Fibroblast of lung (primary cell): ENCODE measurements at regions not wholly inside any gene's neighbourhood (a gene's known extent, or its start where the extent isn't known, plus 50 kb on each side); places are given as distances from the start of the nearest gene placed in this dataset.

Experiments
- DNase-seq, 2 donors: peaks; one replicate each; pipeline versions ENCODE4 v3.0.0 to v3.0.0-alpha.2; 2010; ENCODE audit warnings: low read depth in 2 of 2
- H2AFZ ChIP-seq: 2 replicates; pipeline ENCODE4 v1.5.1; 2012; ENCODE audit warnings: low read length, control low read depth, inconsistent platforms
- H3K27ac ChIP-seq: 2 replicates; pipeline ENCODE4 v1.5.1; 2011; ENCODE audit warnings: low read length, control low read depth; ENCODE audit not compliant: insufficient read depth
- H3K27me3 ChIP-seq: 2 replicates; pipeline ENCODE4 v1.5.1; 2011; ENCODE audit warnings: mild to moderate bottlenecking, low read length; ENCODE audit not compliant: control insufficient read depth, insufficient read depth
- H3K36me3 ChIP-seq: 2 replicates; pipeline ENCODE4 v1.5.1; 2011; ENCODE audit warnings: low read length; ENCODE audit not compliant: control insufficient read depth, insufficient read depth
- H3K4me1 ChIP-seq: 2 replicates; pipeline ENCODE4 v1.5.1; 2011; ENCODE audit warnings: low read length; ENCODE audit not compliant: control insufficient read depth, insufficient read depth; ENCODE audit errors: extremely low read depth
- H3K4me2 ChIP-seq: 2 replicates; pipeline ENCODE4 v1.5.1; 2011; ENCODE audit warnings: low read length, control low read depth; ENCODE audit not compliant: insufficient read depth; ENCODE audit errors: extremely low read depth
- H3K4me3 ChIP-seq, 4 experiments: fragments of 200-600 bp in 1 of 4; sonication (generic) in 1 of 4; replicated peaks in 1 of 4; 2 replicates each; pipeline ENCODE4 v1.5.1; 2011 to 2016; ENCODE audit warnings: low read length in 4 of 4, low read depth in 3 of 4, mild to moderate bottlenecking in 3 of 4, control low read depth in 2 of 4, inconsistent platforms in 1 of 4, mixed read lengths in 1 of 4; ENCODE audit not compliant: insufficient read depth in 1 of 4; ENCODE audit errors: control extremely low read depth in 1 of 4
- H3K79me2 ChIP-seq: 2 replicates; pipeline ENCODE4 v1.5.1; 2012; ENCODE audit warnings: mild to moderate bottlenecking, low read length, inconsistent platforms; ENCODE audit not compliant: control insufficient read depth, insufficient read depth
- H3K9ac ChIP-seq: 2 replicates; pipeline ENCODE4 v1.5.1; 2011; ENCODE audit warnings: mild to moderate bottlenecking, low read length, control low read depth; ENCODE audit not compliant: insufficient read depth
- H3K9me3 ChIP-seq: 2 replicates; pipeline ENCODE4 v1.5.1; 2012; ENCODE audit warnings: low read depth, low read length; ENCODE audit not compliant: control insufficient read depth, insufficient read depth
- H4K20me1 ChIP-seq: 2 replicates; pipeline ENCODE4 v1.5.1; 2011; ENCODE audit warnings: low read length; ENCODE audit not compliant: control insufficient read depth, insufficient read depth; ENCODE audit errors: extremely low read depth
- EZH2 ChIP-seq: IDR thresholded peaks from 2 replicates; pipeline ENCODE4 v1.5.1; 2012; ENCODE audit warnings: low read length, control low read depth, mild to moderate bottlenecking; ENCODE audit errors: missing control alignments
- TF ChIP-seq, protein P1 (sequence below), 2 donors: IDR thresholded peaks in 1 of 2; conservative IDR thresholded peaks in 1 of 2; 1 replicate in 1 of 2; 2 replicates in 1 of 2; pipeline ENCODE4 v1.5.1; 2011 to 2012; ENCODE audit warnings: low read length in 2 of 2, control low read depth in 1 of 2, inconsistent platforms in 1 of 2, low read depth in 1 of 2, mild to moderate bottlenecking in 1 of 2

- Histone ChIP-seq H2AFZ (no peak overlapping the region), H3K9ac (no peak overlapping the region), H3K27me3 (no peaks in the 10 kb centered on the region), H3K4me2 (no peak overlapping the region), H3K79me2 (no peaks in the 10 kb centered on the region), H3K36me3 (no peaks in the 10 kb centered on the region), H4K20me1 (no peaks in the 10 kb centered on the region), H3K4me3 (no peak overlapping the region), H3K27ac (no peak overlapping the region), H3K9me3 (no peaks in the 10 kb centered on the region), H3K4me1 (no peaks in the 10 kb centered on the region)
- TF ChIP-seq EZH2: no peak
- TF ChIP-seq, protein P1, sequence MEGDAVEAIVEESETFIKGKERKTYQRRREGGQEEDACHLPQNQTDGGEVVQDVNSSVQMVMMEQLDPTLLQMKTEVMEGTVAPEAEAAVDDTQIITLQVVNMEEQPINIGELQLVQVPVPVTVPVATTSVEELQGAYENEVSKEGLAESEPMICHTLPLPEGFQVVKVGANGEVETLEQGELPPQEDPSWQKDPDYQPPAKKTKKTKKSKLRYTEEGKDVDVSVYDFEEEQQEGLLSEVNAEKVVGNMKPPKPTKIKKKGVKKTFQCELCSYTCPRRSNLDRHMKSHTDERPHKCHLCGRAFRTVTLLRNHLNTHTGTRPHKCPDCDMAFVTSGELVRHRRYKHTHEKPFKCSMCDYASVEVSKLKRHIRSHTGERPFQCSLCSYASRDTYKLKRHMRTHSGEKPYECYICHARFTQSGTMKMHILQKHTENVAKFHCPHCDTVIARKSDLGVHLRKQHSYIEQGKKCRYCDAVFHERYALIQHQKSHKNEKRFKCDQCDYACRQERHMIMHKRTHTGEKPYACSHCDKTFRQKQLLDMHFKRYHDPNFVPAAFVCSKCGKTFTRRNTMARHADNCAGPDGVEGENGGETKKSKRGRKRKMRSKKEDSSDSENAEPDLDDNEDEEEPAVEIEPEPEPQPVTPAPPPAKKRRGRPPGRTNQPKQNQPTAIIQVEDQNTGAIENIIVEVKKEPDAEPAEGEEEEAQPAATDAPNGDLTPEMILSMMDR (conservative IDR thresholded peaks at IDR 0.05 in 1 of 2, IDR thresholded peaks at IDR 0.05 in 1 of 2; ENCODE audit: low read depth in 1 of 2, low read length in 2 of 2): no peak
- peak; percentile 69 to 70 for DNase-seq
Measured at GRCh38 chr7:46301677-46302076, 380.6 kb upstream of the IGFBP3 start.

DNA sequence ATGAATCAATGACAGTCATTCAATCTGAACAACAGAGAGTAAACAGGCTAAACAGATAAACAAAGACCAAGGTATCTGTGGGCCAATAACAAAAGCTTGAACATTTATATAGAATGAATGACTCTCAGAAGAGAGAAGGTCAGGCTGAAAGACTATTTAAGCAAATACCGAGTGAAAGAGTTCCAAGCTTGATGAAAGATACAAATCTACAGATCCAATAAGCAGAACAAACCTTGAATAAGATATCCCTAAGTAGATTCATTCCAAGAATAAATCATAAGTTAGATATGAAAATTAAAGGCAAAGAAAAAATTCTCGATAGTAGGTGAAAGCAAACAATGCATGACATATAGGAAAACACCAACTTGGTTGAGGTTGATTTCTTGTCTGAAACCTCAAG is 376.4 kb upstream of the IGFBP3 start:
- no peak overlapping the region for H3K9ac ChIP-seq

DNA sequence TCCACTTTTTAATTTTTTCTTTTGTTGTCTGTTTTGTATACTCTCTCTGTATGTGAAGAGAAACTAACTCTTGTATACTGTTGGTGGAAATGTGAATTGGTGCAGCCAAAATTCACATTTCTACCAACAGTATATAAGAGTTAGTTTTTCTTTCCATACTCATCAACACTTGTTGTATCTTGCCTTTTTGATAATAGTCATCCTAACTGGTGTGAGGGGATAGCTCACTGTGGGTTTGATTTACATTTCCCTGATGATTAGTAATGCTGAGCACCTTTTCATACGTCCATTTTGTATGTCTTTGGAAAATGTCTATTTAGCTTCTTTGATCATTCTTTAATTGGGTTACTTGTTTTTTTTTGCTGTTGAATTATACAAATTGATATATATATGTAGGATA is 375.5 kb upstream of the IGFBP3 start:
- no peaks in the 10 kb centered on the region for H3K36me3 ChIP-seq
- H4K20me1 ChIP-seq: no peaks in the 10 kb centered on the region
- DNase-seq: no peak
- no peak overlapping the region for H3K27ac ChIP-seq
- H3K9me3 ChIP-seq: no peaks in the 10 kb centered on the region
- no peak for TF ChIP-seq EZH2
- TF ChIP-seq, protein P1 (conservative IDR thresholded peaks at IDR 0.05 in 1 of 2, IDR thresholded peaks at IDR 0.05 in 1 of 2; ENCODE audit: low read depth in 1 of 2, low read length in 2 of 2): no peak
- H2AFZ ChIP-seq: no peak overlapping the region
- no peak overlapping the region for H3K9ac ChIP-seq
- no peaks in the 10 kb centered on the region for H3K79me2 ChIP-seq
- H3K27me3 ChIP-seq: no peaks in the 10 kb centered on the region
- H3K4me2 ChIP-seq: no peak overlapping the region
- H3K4me3 ChIP-seq: no peak overlapping the region
- peaks cover 3% of the 10 kb centered on the region for H3K4me1 ChIP-seq

More for the DNA sequence above, 376.4 kb upstream of the IGFBP3 start:
- H3K9me3 ChIP-seq: no peaks in the 10 kb centered on the region
- no peak overlapping the region for H2AFZ ChIP-seq
- no peak for DNase-seq
- H3K36me3 ChIP-seq: no peaks in the 10 kb centered on the region
- H3K4me1 ChIP-seq: no peaks in the 10 kb centered on the region
- H3K79me2 ChIP-seq: no peaks in the 10 kb centered on the region
- H3K27me3 ChIP-seq: no peaks in the 10 kb centered on the region
- H3K27ac ChIP-seq: no peak overlapping the region
- TF ChIP-seq, protein P1 (conservative IDR thresholded peaks at IDR 0.05 in 1 of 2, IDR thresholded peaks at IDR 0.05 in 1 of 2; ENCODE audit: low read depth in 1 of 2, low read length in 2 of 2): no peak
- no peak for TF ChIP-seq EZH2
- H3K4me3 ChIP-seq: no peak overlapping the region
- H3K4me2 ChIP-seq: no peak overlapping the region
- no peaks in the 10 kb centered on the region for H4K20me1 ChIP-seq
